Hematopoietic multipotent progenitor cell (in vitro differentiated cells): ENCODE measurements at regions not wholly inside any gene's neighbourhood (a gene's known extent, or its start where the extent isn't known, plus 50 kb on each side); places are given as distances from the start of the nearest gene placed in this dataset.

Source experiments
- DNase-seq, 3 donors: peaks; one replicate each; pipeline ENCODE4 v3.0.0-alpha.2; 2011 to 2015; ENCODE audit warnings: low read depth in 2 of 3, low spot score in 2 of 3

- no peak for DNase-seq
These were observed 146.0 kb upstream of the PLEKHG7 start for GRCh38 chr12:92556637-92557421.

- DNase-seq = no peak
These were observed 146.6 kb upstream of the PLEKHG7 start for GRCh38 chr12:92556141-92556540.

GRCh38 chr12:92554158-92555073, 148.4 kb upstream of the PLEKHG7 start:
- DNase-seq = no peak

GRCh38 chr12:92553389-92553788, 149.4 kb upstream of the PLEKHG7 start:
- DNase-seq = no peak

GRCh38 chr12:92552412-92553108, 150.2 kb upstream of the PLEKHG7 start:
- DNase-seq = no peak

DNA sequence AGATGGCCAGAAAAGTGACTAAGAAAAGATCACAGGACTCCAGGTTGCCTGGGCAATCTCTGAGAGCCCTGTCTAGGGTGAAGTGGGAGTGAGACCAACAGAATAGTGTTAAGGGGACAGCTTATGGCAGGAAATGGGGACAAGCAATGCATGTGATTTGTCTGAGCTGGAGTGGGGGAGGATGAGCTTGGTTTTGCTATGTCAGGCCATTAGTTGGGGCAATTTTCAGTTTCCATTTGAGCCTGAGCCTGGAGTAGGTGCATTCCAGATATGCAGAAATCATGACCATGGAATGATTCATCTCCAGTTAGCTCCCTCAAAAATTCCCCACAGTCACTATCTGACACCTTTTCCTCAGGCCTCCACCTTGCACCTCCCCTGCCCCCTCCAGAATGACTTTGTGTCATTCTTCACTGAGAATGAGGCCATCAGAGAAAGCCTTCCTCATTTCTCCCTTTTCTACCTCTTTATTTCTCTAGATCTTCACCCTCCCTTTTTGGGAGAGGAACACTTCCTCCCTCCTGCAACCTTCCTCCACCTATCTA, 150.9 kb upstream of the PLEKHG7 start:
- DNase-seq = no peak

- DNase-seq = no peak
These were observed 151.6 kb upstream of the PLEKHG7 start for GRCh38 chr12:92551210-92551609.

GRCh38 chr12:92550661-92551060, 152.1 kb upstream of the PLEKHG7 start:
- DNase-seq = no peak

DNA sequence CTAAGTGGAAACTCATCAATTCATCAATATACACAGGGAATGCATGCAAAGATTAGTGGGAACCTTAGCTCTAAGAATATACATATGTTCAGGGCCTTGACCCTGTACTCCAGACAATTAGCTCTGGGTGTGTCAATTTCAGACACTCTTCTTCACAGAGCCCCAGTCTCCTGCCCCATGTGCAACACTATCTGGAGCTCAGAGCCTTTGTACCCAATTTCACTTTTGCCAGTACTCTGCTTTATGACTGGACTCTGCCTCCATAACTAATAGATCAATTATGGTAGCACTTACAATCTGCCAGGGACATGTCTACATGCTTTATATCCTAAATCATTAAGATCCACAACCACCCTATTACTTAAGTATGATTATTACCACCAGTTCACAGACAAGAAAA, 152.5 kb upstream of the PLEKHG7 start:
- DNase-seq = no peak

- DNase-seq = no peak
These were observed 153.3 kb upstream of the PLEKHG7 start for GRCh38 chr12:92549516-92549915.

DNA sequence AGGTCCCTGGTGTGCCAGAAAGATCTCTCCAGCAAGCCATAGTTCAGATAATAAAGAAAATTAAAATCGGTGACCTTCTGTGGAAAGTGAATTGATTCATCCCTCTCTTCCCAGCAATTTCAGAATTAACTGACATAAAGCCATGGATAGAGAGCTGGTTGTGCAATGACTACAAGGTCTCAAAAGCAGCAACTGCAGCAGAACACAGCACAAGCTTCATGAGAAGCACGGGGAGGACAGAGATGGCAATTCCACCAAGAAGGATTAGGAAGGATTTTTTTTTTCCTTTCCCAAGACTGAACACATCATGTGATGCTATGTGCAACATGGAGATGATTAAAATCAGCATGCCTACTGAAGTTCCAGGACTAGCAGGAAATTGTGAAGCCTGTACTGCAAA, 154.9 kb upstream of the PLEKHG7 start:
- no peak for DNase-seq

GRCh38 chr12:92547420-92547819, 155.4 kb upstream of the PLEKHG7 start:
- DNase-seq = no peak

- no peak for DNase-seq
These were observed 156.0 kb upstream of the PLEKHG7 start for GRCh38 chr12:92546635-92547348.

- no peak for DNase-seq
These were observed 156.5 kb upstream of the PLEKHG7 start for GRCh38 chr12:92546259-92546634.

DNA sequence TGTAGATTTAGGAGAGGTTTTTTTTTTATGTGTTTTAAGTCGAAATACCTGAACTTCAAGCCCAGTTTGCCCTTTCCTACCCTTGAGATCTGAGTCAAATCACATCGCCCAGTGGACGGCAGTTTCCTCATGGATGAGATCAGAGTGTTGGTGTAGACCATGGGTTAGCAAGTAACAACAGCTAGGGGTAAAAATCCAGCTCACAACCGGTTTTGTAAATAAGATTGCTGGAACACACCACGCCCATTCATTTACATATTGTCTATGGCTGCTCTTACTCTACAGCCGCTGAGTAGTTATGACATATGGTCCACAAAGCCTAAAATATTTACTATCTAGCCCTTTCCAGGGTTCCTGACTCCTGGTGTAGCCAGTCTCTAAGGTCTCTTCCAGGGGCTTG, 158.5 kb upstream of the PLEKHG7 start:
- no peak for DNase-seq

DNA sequence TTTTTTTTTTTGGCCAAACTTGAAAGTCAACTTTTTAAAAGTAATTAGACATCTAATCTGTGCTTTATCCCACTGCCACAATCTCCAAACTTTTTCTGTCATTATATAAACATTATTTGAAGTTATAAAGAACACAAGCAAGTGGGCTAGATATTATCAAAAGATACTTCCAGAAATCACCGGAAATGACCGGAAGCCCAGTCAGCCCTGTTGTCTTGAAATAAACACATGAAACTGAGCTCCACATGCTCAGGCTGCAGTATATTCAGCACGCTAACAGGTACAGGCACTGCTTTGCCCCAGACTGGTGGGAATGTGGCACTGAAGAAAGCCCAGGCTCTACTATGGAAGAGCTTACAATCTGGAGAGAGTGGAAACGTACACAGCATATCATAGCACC, 158.9 kb upstream of the PLEKHG7 start:
- peak in 2 of 3 donors; percentile 14 to 20 for DNase-seq

GRCh38 chr12:92543359-92543758, 159.4 kb upstream of the PLEKHG7 start:
- DNase-seq = no peak

GRCh38 chr12:92541731-92542130, 161.1 kb upstream of the PLEKHG7 start:
- no peak for DNase-seq

GRCh38 chr12:92540782-92541423, 161.9 kb upstream of the PLEKHG7 start:
- peak in 2 of 3 donors; percentile 82 to 93 for DNase-seq
